ENCODE measurements at regions not wholly inside any gene's neighbourhood (a gene's known extent, or its start where the extent isn't known, plus 50 kb on each side); places are given as distances from the start of the nearest gene placed in this dataset.

- TF ChIP-seq CTCF (IDR thresholded peaks at IDR 0.05 in 8 of 11, conservative IDR thresholded peaks at IDR 0.05 in 3 of 11): no peak
- TF ChIP-seq POLR2AphosphoS5 (IDR thresholded peaks at IDR 0.05): no peak
Observed at GRCh38 chr2:15684161-15685039, 92.7 kb downstream of the DDX1 start.

Data from spleen (tissue), 7 donors.